H1 (cell line): ENCODE measurements at regions not wholly inside any gene's neighbourhood (a gene's known extent, or its start where the extent isn't known, plus 50 kb on each side); places are given as distances from the start of the nearest gene placed in this dataset.

ENCODE experiments used
- BACH1 ChIP-seq: IDR thresholded peaks from 2 replicates; pipeline ENCODE4 v1.6.1; 2012; ENCODE audit warnings: low read length, improper control_type of control experiment
- RBBP5 ChIP-seq: IDR thresholded peaks from 2 replicates; pipeline ENCODE4 v1.7.1; 2012; ENCODE audit warnings: low read depth, mild to moderate bottlenecking, inconsistent platforms, low read length, moderate library complexity, borderline replicate concordance

DNA sequence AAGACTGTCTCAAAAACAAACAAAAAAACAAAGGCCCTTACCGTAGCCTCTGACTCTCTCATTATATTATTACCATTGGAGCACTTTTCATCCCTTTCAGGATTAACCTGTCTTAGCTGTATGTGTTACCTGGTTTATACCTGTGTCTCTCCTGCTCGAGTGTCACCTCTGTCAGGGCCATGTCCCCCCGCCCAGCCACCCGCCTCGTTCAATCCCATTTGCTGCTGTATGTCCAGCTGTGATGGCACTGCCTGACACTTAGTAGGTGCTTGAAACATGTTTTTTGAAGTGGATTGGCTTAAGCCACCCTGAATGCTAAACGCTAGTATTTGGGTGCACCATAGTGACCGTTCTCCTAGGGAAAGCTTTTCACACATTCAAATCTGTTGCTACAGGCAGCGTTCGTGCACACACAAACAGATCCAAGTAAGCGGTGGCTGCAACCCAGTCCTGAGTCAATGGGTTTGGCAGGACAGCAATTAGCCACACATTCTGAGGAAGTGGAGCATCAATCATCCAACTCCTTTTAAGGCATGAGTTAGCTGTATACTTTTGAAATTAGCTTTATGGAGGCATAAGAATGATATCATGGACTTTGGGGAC is 98.9 kb upstream of the ZNF217 start (continued):
- no peak for TF ChIP-seq BACH1
- TF ChIP-seq RBBP5 = no peak
